Hematopoietic multipotent progenitor cell treated with erythropoietin and hydrocortisone succinate and interleukin-3 and kit ligand, for 8 days (in vitro differentiated cells): ENCODE measurements at regions not wholly inside any gene's neighbourhood (a gene's known extent, or its start where the extent isn't known, plus 50 kb on each side); places are given as distances from the start of the nearest gene placed in this dataset.
"Not testable (repeated sequence)": the region's sequence is repeated elsewhere in the genome, so short reads cannot be mapped to it uniquely, and the experiment has no call there.

Experiments
- DNase-seq: peaks from one replicate; pipeline ENCODE4 v3.0.0-alpha.2; 2015

- DNase-seq: peak; percentile 35
These were observed 56.4 kb upstream of the TNFAIP3 start for GRCh38 chr6:137810554-137811120.

DNA sequence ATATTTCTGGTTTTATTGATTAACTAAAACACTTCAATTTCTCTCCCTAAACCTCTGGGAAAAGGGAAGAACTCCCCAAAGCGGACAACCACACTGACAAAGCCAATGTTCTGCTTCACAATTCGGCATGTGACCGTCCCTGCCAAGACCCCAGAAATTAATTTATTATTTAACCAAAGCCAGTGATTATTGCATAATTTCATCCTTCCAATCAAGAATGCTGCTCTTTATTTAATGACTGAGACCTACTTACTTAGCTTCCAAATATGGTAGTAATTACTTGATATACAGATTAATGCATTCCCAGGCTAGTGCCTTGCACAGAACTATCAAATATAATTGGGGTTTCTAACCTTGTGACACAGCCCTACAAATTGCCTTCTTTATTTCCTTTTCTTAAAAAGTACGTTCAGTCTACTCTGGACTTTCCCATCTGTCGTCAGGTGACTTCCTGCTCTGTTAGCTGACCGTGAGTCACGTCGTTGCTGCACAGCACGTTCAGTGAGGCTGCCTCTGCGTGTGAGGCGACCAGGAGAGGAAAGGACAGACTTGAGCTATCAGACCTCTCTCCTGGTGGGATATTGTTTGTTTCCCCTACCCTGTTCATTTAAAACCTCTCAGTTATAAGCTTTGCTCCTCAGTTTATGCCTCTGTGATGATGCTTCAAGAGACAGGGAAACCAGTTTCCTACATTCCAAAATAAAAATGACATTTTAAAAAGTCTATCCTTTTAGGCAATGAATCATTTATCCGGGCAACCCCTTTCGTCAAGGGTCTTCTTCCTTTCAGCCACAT is 55.7 kb upstream of the TNFAIP3 start:
- DNase-seq: peak; percentile 61

- no peak for DNase-seq
These were observed 55.0 kb upstream of the TNFAIP3 start for GRCh38 chr6:137811916-137812553.

GRCh38 chr6:137813308-137813970 is 53.6 kb upstream of the TNFAIP3 start:
- DNase-seq: no peak

DNA sequence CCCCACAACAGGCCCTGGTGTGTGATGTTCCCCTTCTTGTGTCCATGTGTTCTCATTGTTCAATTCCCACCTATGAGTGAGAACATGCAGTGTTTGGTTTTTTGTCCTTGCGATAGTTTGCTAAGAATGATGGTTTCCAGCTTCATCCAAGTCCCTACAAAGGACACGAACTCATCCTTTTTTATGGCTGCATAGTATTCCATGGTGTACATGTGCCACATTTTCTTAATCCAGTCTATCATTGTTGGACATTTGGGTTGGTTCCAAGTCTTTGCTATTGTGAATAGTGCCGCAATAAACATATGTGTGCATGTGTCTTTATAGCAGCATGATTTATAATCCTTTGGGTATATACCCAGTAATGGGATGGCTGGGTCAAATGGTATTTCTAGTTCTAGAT is 53.0 kb upstream of the TNFAIP3 start:
- not testable (repeated sequence) for DNase-seq

DNA sequence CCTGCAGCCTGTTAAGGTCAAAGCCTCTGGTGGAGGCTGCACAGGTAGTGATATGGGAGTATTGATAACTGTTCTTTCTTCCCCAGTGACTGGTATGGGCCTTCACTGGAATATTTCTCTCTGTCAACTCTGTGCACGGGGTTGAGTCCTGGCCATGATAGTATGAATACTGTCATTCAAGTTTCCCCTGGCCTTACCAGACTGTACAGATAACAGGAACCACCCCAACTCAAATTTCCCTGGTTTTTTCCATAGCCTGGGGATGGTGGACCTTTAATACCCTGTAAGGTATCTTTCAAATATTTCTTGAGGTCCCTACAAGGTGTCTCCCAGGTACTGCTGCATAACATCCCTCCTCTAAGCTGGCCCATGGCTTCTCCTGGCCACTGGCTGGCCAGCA is 51.4 kb upstream of the TNFAIP3 start:
- DNase-seq: no peak

DNA sequence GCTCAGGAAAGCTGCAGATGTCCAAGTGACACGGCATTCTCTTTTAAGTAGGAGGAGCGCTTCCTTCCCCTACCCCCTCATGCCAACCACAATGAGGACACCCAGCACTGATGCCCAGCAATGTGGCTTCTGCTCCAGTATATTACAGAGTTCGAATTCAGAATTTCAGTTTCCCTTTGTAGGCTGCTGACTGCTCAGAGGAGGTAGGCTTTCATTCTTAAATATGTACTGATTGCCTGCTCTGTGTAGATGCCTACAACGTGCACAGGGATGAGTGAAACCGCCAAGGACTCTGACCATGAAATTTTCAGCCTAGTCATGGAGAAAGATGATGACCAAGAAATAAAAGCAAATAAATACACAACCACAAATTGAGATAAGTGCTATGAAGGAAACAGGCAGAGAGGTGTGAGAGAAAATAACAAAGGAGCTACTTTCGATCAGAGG is 50.9 kb upstream of the TNFAIP3 start:
- DNase-seq: no peak

DNA sequence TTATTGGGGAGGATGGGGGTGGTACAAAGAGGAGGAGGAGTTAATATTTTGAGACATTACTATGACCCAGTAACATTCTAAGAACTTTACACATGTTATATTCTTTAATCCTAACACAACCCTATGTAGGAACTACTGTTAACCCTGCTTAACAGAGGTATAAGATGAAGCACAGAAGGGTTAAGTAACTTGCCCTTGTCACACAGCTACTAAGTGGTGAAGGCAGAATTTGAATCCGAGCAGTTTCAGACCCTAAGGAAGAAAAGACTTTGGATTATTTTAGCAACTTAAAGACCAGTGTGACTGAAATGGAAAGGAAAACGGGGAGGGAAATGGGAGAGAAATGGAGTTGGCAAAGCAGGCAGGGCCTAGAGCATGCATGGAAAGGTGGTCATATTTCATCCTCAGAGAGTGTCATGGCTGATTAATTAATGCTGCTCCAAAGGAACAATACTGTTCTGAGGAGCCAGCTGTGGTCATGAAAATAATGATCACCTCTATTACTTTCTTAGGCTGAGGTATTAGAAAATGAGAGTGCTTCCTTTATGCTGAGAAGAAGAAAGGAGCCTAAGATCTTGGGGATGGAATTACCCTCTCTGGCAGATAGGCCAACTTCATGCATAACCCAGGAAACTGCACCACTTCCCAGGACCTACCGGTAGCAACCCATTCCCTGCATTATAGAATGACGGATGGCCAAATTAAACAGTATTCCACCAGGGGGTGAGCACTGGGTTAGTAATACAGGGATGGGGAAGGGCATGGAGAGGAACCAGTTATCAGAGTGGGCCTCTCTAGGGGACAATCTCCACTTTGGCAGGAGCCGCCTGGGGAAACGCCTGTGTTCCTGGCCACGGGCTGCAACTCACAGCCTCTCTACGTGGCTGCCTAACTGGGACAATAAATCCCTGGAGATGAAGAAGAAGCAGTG is 50.1 kb upstream of the TNFAIP3 start:
- no peak for DNase-seq
